ENCODE measurements at regions not wholly inside any gene's neighbourhood (a gene's known extent, or its start where the extent isn't known, plus 50 kb on each side); places are given as distances from the start of the nearest gene placed in this dataset.

DNA sequence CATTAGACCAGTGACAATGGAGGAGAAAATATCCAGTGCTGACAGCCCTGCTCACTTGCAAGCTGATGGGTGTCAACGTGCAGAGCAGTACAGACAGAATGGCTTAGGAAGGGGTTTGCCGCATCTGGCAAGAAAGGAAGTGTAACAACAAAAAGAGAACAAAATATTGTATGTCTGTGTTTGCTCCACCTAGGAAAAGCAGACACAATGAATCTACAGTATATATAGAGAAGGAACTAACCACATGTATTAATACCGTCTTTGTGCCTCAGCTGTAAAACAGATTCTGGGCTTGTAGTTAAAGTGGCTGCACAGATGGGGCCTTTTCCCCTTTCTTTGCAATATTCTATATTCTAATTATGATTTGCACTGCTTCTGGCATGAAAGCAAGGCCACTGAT is 281.1 kb upstream of the MEOX2 start:
- no peak for TF ChIP-seq CTCF (conservative IDR thresholded peaks at IDR 0.05; ENCODE audit: low read depth in 2 of 2)
- TF ChIP-seq EZH2phosphoT487 (IDR thresholded peaks at IDR 0.05; ENCODE audit: unreplicated experiment): no peak
- TF ChIP-seq ETS1 (IDR thresholded peaks at IDR 0.05): no peak
- TF ChIP-seq POLR2AphosphoS5 (IDR thresholded peaks at IDR 0.05; ENCODE audit: low read depth): no peak
- no peak for TF ChIP-seq ZNF114 (CRISPR knock-in tag; IDR thresholded peaks at IDR 0.05)
- no peak for TF ChIP-seq ZNF462 (CRISPR knock-in tag; IDR thresholded peaks at IDR 0.05)
- TF ChIP-seq STAT1 (IDR thresholded peaks at IDR 0.05; ENCODE audit: unreplicated experiment): no peak
- TF ChIP-seq JUNB (IDR thresholded peaks at IDR 0.05; ENCODE audit: unreplicated experiment): no peak
- TF ChIP-seq REST (IDR thresholded peaks at IDR 0.05; ENCODE audit: unreplicated experiment): no peak
- TF ChIP-seq EZH2 (IDR thresholded peaks at IDR 0.05; ENCODE audit: low read depth, unreplicated experiment): no peak
- TF ChIP-seq CREB1 (CRISPR knock-in tag; IDR thresholded peaks at IDR 0.05; ENCODE audit: low read depth): no peak
- TF ChIP-seq NANOG (IDR thresholded peaks at IDR 0.05; ENCODE audit: borderline replicate concordance): no peak
- TF ChIP-seq ZNF331 (CRISPR knock-in tag; IDR thresholded peaks at IDR 0.05; ENCODE audit: low read depth): no peak

Data from GM23338 (cell line).